Tibial nerve (tissue), 4 donors: ENCODE measurements at regions not wholly inside any gene's neighbourhood (a gene's known extent, or its start where the extent isn't known, plus 50 kb on each side); places are given as distances from the start of the nearest gene placed in this dataset.
"Not testable (repeated sequence)": the region's sequence is repeated elsewhere in the genome, so short reads cannot be mapped to it uniquely, and the experiment has no call there.

ENCODE experiments used
- DNase-seq, 2 donors: peaks; one replicate each; pipeline ENCODE4 v3.0.0-alpha.2; 2019; ENCODE audit warnings: low spot score in 2 of 2
- H3K27ac ChIP-seq, 4 donors: fragments of 200-600 bp; sonication (generic) in 3 of 4; one replicate each; pipeline ENCODE4 v1.5.1; 2017 to 2019; ENCODE audit warnings: mild to moderate bottlenecking in 1 of 4
- H3K27me3 ChIP-seq, 2 donors: fragments of 200-600 bp; sonication (generic) in 1 of 2; one replicate each; pipeline versions ENCODE4 v1.5.1 to v1.6.0; 2017 to 2019
- H3K36me3 ChIP-seq, 3 donors: fragments of 200-600 bp; sonication (generic); one replicate each; pipeline ENCODE4 v1.5.1; 2018 to 2019
- H3K4me1 ChIP-seq, 4 donors: fragments of 200-600 bp; sonication (generic) in 3 of 4; one replicate each; pipeline ENCODE4 v1.5.1; 2017 to 2019
- H3K4me3 ChIP-seq, 4 donors: fragments of 200-600 bp; sonication (generic) in 3 of 4; one replicate each; pipeline ENCODE4 v1.5.1; 2017 to 2019; ENCODE audit warnings: mild to moderate bottlenecking in 1 of 4, moderate library complexity in 1 of 4
- H3K9me3 ChIP-seq, 4 donors: fragments of 200-600 bp; sonication (generic) in 3 of 4; one replicate each; pipeline ENCODE4 v1.5.1; 2017 to 2019
- EP300 ChIP-seq, 2 donors: sonication (generic); formaldehyde crosslinking; IDR thresholded peaks; one replicate each; pipeline ENCODE4 v1.6.1; 2017; ENCODE audit warnings: antibody characterized with exemption in 2 of 2, mild to moderate bottlenecking in 1 of 2
- POLR2A ChIP-seq, 2 donors: fragments of 450-650 bp; IDR thresholded peaks; one replicate each; pipeline ENCODE4 v1.6.1; 2017; ENCODE audit warnings: antibody characterized with exemption in 2 of 2, mild to moderate bottlenecking in 2 of 2, moderate library complexity in 2 of 2
- WGBS, 2 donors: methylation state at CpG; one replicate each; pipeline ENCODE4 v1.1.5; 2018; 5-methylcytosine and 5-hydroxymethylcytosine counted together
- TF ChIP-seq, protein P1 (sequence below), 5 experiments: fragments of 200-600 bp in 3 of 5; fragments of 450-650 bp in 2 of 5; sonication (generic) in 3 of 5; IDR thresholded peaks; one replicate each; pipeline ENCODE4 v1.5.1; 2016 to 2019; ENCODE audit warnings: antibody characterized with exemption in 5 of 5, mild to moderate bottlenecking in 3 of 5, moderate library complexity in 2 of 5

DNA sequence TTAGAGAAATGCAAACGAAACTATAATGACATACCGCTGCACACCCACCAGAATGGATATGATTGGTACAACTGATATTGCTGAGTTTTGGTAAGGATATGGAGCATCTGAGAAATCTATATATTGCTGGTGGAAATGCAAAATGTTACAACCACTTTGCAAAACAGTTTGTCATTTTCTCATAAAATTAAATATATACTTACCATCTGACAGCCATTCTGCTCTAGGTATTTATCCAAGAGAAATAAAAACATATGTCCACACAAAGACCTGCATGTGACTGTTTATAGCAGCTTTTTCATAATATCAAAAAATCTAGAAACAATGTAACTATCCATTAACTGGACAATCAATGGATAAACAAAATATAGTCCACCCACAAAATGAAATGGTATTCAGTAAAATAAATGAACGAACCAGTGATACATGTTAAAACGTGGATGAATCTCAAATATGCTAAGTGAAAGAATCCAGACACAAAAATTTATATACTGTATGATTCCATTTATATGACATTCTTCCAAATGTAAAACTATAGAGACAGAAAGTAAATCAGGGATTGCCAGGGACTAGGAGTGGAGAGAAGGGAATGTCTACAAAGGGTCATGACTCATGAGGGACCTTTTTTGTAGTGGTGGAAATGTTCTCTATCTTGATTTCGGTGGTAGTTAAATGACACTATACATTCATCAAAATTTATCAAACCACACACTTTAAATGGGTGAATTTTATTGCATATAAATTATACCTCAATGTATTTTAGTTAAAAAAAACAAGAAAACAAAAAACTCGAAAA, 312.0 kb upstream of the GLI3 start:
- H3K36me3 ChIP-seq = no peaks in the 10 kb centered on the region
- WGBS, 2 donors = 86 to 87% methylated on average over 6 of the region's 6 CpGs
- H3K9me3 ChIP-seq = peaks cover 0 to 11% (median 0%) of the 10 kb centered on the region in 4 donors
- no peaks in the 10 kb centered on the region for H3K4me1 ChIP-seq
- DNase-seq = no peak
- H3K4me3 ChIP-seq = no peak overlapping the region
- no peaks in the 10 kb centered on the region for H3K27me3 ChIP-seq
- no peak for TF ChIP-seq EP300 (IDR thresholded peaks at IDR 0.05)
- H3K27ac ChIP-seq = no peak overlapping the region

DNA sequence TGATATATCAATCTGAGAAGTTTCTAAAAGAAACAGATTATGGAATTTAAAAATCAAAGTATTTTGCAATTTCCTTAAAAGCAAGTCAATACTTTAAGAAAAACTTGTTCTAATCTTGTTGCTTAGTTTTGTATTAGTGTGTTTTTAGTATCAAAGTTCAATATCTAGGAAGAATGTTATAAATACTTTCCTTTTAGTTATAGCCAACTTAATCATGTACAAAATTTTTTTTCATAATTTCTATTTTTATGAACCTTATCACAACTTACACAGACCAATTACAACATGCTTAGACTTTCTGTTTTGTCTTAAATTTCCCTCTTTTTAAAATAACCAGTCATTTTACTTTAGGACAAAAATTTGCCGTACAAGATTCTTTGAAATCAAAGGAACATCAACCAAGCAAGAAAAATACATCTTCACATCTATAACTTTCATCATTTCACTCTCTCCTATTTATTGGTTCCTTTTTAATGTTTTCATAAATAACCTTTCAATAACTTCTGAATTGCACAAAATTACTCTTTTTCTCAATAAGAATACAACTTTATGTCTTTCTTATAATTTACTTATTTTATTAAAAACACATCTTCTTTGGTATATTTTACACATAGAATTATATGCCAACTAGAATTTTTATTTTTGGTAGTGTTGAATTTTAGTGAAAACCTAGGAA, 308.2 kb upstream of the GLI3 start:
- Histone ChIP-seq H3K27ac (no peak overlapping the region), H3K9me3 (no peaks in the 10 kb centered on the region), H3K4me1 (no peaks in the 10 kb centered on the region), H3K27me3 (no peaks in the 10 kb centered on the region), H3K36me3 (no peaks in the 10 kb centered on the region), H3K4me3 (no peak overlapping the region)
- DNase-seq = no peak
- TF ChIP-seq, protein P1, sequence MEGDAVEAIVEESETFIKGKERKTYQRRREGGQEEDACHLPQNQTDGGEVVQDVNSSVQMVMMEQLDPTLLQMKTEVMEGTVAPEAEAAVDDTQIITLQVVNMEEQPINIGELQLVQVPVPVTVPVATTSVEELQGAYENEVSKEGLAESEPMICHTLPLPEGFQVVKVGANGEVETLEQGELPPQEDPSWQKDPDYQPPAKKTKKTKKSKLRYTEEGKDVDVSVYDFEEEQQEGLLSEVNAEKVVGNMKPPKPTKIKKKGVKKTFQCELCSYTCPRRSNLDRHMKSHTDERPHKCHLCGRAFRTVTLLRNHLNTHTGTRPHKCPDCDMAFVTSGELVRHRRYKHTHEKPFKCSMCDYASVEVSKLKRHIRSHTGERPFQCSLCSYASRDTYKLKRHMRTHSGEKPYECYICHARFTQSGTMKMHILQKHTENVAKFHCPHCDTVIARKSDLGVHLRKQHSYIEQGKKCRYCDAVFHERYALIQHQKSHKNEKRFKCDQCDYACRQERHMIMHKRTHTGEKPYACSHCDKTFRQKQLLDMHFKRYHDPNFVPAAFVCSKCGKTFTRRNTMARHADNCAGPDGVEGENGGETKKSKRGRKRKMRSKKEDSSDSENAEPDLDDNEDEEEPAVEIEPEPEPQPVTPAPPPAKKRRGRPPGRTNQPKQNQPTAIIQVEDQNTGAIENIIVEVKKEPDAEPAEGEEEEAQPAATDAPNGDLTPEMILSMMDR (IDR thresholded peaks at IDR 0.05) = no peak
- no peak for TF ChIP-seq POLR2A (IDR thresholded peaks at IDR 0.05)
- TF ChIP-seq EP300 (IDR thresholded peaks at IDR 0.05) = no peak
- 88 to 92% methylated on average over 1 of the region's 1 CpG for WGBS, 2 donors

DNA sequence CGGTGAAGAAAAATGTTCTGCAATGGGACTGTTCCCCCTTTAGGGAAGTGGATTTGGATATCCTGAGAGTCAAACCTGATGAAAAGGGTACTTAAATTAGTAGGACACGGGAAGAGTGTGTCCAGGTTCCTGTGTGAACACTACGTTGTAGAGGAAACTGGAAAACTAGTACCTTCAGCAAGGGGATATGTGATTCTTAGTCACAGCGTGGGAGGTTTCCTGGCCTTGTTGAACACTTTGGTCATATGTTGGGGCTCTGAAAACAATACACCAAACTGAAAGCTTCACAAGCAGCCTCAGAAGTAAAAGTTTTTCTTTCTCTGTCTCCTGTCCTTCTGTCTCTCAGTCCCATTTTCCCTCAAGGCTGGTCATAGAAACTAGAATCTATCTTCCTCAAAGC, 306.9 kb upstream of the GLI3 start:
- Histone ChIP-seq H3K27ac (no peak overlapping the region), H3K4me1 (no peaks in the 10 kb centered on the region), H3K9me3 (no peaks in the 10 kb centered on the region), H3K27me3 (no peaks in the 10 kb centered on the region), H3K4me3 (no peak overlapping the region), H3K36me3 (no peaks in the 10 kb centered on the region)
- no peak for DNase-seq
- TF ChIP-seq EP300 (IDR thresholded peaks at IDR 0.05) (no peak), POLR2A (IDR thresholded peaks at IDR 0.05) (no peak)
- TF ChIP-seq, protein P1 (IDR thresholded peaks at IDR 0.05) = no peak
- WGBS, 2 donors = 86 to 91% methylated on average over 4 of the region's 4 CpGs

DNA sequence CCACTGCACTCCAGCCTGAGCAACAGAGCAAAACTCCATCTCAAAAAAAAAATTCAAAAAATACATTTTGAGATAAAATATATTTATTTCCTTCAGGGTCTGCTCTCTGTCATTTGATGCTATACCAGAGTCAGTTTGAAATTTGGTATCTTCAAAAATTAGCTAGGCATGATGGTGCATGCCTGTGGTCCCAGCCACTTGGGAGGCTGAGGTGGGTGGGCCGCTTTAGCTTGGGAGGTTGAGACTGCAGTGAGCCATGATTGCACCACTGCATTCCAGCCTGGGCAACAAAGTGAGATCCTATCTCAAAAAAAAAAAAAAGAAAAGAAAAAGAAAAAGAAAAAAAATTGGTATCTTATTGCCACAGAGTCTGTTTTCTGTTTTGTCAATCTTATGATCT, 305.4 kb upstream of the GLI3 start:
- not testable (repeated sequence) for H3K27me3 ChIP-seq, H3K4me3 ChIP-seq, H3K36me3 ChIP-seq, H3K4me1 ChIP-seq, H3K9me3 ChIP-seq, DNase-seq, H3K27ac ChIP-seq
- WGBS, 2 donors = 95 to 100% methylated on average over 1 of the region's 1 CpG

DNA sequence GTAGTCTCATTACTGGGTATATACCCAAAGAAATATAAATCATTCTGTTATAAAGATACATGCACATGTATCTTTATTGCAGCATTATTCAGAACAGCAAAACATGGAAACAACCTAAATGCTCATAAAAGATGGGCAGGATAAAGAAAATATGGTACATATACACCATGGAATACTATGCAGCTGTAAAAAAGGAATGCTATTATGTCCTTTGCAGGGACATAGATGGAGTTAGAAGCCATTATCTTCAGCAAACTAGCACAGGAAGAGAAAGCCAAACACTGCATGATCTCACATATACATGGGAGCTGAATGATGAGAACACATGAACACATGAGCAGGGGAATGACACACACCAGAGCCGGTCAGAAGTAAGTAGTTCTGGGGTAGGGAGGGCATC, 297.4 kb upstream of the GLI3 start:
- WGBS, 2 donors = 94 to 100% methylated on average over 1 of the region's 1 CpG
- no peaks in the 10 kb centered on the region for H3K27me3 ChIP-seq
- TF ChIP-seq POLR2A (IDR thresholded peaks at IDR 0.05) (no peak), EP300 (IDR thresholded peaks at IDR 0.05) (no peak)
- TF ChIP-seq, protein P1 (IDR thresholded peaks at IDR 0.05) = no peak
- no peak overlapping the region for H3K4me3 ChIP-seq
- no peaks in the 10 kb centered on the region for H3K4me1 ChIP-seq
- no peaks in the 10 kb centered on the region for H3K36me3 ChIP-seq
- H3K9me3 ChIP-seq = peaks cover 0 to 29% (median 5%) of the 10 kb centered on the region in 4 donors
- H3K27ac ChIP-seq = no peak overlapping the region
- DNase-seq = no peak

DNA sequence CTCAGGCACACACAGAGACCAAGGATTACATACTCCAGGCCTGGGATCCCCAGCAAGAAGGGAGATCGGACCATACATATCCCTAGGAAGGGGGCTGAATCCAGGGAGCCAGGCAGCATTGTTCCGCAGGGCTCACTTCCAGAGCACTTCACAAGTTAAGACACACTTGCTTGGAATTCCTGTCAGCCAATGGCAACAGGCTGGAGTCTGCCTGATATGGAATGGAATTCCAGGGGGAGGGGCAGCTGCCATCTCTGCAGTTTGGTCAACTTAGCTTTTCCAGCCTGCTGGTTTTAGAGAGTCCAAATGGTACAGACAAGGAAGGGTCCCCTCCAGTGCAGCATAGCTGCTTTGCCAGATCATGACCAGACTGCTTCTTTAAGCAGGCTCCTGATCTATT, 290.0 kb upstream of the GLI3 start:
- no peak for DNase-seq
- no peaks in the 10 kb centered on the region for H3K27me3 ChIP-seq
- TF ChIP-seq EP300 (IDR thresholded peaks at IDR 0.05) = no peak
- TF ChIP-seq, protein P1 (IDR thresholded peaks at IDR 0.05) = no peak
- no peak for TF ChIP-seq POLR2A (IDR thresholded peaks at IDR 0.05)
- H3K27ac ChIP-seq = no peak overlapping the region
- WGBS, 2 donors = 75 to 82% methylated on average over 2 of the region's 2 CpGs
- H3K9me3 ChIP-seq = peaks cover 0 to 29% (median 0%) of the 10 kb centered on the region in 4 donors
- no peaks in the 10 kb centered on the region for H3K36me3 ChIP-seq
- H3K4me1 ChIP-seq = peaks cover 0 to 8% (median 0%) of the 10 kb centered on the region in 4 donors
- H3K4me3 ChIP-seq = no peak overlapping the region
